HG03457 (cell line): ENCODE measurements at regions not wholly inside any gene's neighbourhood (a gene's known extent, or its start where the extent isn't known, plus 50 kb on each side); places are given as distances from the start of the nearest gene placed in this dataset.

Source experiments
- ATAC-seq: cut with Tn5 transposase; IDR thresholded peaks from one replicate; pipeline ENCODE4 v1.9.1; 2021; ENCODE audit warnings: moderate number of reproducible peaks; ENCODE audit not compliant: unreplicated experiment

DNA sequence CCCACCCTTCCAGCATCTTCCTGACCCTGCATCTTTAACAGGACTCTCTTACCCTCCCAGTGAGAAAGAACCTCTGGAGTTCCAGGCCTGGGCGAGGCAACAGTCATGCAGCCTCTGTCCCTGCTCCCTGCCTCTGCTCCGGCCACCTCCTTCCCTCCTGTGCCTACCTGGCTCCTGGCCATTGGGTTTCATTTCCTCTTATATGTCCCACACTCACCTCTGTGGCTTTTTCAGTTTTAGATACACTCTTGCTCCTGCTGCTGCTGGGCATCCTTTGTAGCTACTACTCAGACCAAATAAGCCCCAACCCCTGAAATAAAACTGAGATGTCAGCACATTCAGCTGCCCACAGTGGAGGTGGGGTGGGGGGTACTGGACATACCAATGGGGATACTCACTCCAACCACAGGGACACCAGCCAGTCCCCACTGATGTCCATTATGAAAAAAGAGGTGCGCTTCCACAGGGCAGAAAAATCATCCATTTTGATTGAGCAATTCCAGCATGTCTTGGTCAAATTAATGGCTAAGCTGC lies 99.1 kb upstream of the NRXN3 start:
- ATAC-seq = no peak

DNA sequence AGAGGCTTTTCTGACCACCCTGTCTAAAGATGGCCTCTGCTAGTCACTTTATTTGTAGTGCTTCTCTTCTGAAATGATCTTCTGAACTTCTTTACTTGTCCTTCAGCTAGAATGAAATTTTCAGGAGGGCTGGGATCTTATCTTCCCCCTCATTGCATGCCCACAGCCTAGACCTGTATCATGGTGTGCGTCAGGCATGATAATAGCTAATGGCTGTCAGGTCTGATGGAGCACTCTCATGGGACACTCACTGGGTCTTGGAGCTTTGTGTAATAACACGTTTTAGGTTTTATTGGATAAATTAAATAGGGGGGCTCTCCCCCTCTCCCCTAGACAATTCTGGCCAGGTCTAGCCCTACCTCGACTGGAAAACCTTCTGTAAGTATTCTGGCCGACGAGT lies 97.1 kb upstream of the NRXN3 start:
- no peak for ATAC-seq

DNA sequence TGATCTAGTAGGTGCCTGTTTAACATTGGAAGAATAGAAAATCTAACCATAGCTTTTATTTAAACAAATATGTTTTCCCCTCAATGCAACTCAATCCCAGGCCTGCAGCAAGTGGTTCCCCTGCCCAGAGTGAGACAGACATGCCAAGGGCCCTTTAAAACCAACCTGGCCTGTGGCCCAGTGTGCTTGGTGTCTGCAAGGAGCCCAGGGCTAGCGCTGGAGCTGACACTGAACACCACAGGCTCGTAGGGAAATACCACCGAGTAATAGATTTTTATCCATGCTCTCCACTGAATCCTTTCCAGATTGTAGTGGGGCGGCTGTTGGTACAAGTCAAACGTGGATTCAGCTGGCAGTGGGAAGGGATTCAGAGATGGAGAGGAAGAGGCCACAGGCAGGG lies 95.6 kb upstream of the NRXN3 start:
- no peak for ATAC-seq

DNA sequence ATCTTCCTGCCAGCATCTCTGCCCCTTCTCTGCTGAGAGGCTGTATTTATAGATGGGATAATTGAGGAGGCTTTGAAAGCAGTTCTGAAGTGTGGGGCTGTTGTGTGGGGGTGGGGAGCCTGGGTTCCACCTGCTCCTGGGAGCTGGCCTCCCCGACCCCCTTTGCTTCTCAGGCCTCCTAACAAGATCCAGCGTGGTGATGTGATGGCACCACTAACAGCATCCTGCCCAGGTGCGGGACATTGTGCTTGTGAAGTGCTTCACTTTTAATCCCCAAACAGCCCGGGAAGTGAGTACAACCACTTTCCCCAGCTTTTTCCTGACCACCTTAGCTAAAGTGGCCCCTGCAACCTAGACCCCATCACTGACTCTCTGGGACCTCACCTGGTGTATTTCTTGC lies 95.1 kb upstream of the NRXN3 start:
- ATAC-seq = no peak

DNA sequence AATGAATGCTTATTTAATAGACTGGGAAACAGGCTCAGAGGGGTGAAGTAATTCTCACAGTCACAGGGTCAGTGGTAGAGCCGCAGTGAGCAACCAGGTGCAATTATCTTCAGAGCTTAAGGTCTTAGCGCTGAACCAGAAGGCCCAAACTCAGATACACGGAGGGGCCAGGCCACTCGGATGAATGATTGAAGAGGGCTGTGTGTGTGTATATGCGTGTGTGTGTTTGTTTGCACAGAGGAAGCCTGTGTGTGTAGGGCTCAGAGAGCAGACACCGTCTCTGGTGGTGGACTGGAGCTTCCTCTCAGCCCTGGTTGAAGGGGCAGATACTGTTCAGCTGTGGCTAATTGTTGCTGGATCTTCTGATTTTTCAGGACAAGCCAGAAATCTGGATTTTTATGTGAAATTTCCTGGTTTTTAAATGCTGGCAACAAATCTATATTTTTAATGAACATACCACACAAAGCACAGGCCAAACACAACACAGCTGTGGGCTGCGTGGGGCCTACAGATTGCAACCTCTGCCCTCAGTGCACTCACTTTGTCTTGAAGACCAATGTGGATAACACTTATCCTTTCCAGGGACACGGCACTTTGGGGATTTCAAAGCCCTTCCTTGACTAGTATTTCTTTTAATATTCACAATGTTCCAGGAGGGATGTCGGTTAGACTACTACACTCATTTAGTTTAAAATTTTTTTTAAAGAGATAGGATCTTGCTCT lies 94.5 kb upstream of the NRXN3 start:
- ATAC-seq = no peak

DNA sequence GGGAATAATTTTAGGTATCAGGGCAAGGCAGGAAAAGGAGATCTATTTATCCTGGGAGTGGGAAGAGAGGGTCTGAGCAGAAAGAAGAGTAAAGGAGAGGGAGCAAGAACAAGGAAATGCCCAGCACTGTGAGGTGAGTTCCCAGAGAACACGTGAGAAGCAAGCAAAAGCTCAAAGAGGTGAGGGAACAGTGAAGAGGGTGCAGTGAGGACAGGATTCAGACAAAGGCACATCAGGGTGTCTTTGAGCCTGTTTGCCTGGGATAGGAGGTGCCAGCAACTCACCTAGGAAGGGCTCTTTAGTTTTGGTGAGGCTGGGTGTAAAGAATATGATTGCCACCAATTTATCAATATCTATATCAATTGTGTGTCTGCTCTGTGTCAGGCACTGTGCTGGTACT lies 88.9 kb upstream of the NRXN3 start:
- no peak for ATAC-seq

DNA sequence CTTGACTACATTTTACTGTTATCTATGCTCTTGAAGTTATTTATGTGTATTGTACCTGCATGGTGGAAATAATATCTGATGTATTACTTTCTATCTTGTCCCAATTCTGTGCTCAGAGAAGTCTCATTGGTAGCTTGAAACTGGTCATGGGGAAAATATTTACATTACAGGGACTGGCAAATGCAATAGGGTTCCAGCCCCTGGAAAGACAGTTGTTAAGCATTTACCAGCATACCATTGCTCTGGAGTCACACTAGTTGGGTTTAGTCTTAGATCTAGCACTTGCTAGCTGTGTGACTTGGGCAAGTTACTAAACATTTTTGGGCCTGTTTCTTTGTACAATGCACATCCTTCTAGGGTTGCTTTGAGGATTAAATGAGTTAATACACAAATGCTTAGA lies 86.3 kb upstream of the NRXN3 start:
- no peak for ATAC-seq

DNA sequence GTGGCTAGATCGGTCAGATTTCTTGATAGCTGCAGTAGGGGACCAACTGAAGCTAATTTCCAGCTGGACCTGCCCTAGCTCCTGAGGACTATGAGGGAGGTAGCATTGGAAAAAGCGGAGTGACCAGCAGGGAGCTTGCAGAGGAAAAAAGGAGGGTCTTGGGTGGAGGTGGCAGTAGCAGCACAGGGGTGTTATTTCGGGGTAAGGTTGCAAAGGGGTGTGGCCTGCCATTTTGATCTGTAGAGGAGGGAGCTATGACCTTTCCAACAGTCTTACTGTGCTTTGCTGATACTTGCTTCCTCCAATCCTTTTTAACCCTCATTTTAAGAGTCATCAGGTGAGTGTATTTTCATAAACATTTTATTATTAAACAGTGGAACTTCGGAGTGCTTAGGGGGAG lies 83.8 kb upstream of the NRXN3 start:
- ATAC-seq = no peak

DNA sequence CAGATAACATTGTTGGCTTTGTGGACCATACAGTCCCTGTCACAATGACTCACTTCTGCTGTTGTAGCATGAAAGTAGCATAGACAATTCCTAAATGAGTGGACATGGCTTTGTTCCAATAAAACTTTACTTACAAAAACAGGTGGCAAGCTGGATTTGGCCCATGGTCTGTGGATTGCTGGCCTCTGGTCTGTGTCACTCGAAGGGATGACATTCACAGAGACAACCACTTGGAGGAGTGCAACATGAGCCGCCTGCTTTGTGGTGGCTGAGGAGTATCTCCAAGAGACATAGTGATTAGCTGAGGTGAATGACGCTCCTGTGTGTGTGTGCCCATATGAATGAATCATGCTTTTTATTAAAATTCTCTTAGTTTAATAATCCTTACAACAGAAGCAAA lies 81.3 kb upstream of the NRXN3 start:
- ATAC-seq = no peak

DNA sequence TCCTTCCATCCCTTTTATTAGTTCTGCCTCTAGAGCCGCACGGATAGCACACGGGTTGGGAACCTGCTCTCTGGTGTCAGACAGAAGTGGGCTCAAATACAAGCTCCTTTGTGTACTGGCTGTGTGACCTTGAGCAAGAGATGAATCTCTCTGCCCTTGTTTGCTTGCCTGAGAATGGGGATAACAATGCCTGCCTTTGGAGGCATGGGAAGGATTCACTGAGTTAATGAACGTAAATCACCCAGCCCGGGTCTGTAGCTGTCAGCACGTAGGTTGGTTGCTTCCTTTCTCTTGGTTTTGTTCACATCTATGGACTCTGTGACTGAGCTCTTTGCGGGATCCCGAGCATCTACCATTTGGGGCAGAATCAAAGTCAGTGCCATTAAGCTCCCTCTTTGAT lies 79.3 kb upstream of the NRXN3 start:
- no peak for ATAC-seq

DNA sequence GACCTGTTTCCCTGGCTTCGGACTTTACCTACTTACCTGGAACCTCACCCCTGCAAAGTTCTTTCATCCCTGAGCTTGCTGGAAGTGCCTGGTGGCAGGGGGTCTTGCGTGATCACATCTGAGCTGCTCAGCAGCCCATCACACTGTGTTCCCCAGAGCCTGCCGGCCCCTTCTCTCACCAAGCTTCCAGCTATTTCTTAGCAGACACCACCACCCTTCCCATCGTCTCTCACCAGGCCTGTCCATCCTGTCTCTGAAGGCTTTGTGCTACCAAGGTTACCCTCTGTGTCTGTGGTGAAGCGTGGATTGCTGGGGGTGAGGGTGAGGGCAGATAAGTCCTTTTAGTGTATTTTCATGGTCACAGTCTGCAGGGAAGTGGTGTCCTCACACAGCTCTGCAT lies 78.8 kb upstream of the NRXN3 start:
- no peak for ATAC-seq

DNA sequence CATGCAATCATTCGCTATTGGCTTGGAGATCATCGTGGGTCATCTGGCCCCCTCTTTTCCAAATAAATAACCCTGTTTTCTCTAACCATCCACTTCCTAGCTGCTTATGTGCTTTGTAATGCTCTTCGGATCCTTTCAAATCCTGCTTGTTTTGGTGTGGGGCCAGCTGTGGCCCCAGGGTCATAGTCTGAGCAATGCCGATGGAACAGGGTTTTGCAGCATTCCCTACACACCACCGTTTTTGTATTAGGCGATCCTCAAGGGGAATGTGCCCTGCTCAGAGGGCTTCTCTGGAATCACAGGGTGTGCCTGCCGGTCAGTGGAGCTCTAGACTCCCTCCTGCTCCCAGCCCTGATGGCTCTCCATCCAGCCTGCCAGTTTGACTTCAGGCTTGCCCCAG lies 78.1 kb upstream of the NRXN3 start:
- no peak for ATAC-seq

DNA sequence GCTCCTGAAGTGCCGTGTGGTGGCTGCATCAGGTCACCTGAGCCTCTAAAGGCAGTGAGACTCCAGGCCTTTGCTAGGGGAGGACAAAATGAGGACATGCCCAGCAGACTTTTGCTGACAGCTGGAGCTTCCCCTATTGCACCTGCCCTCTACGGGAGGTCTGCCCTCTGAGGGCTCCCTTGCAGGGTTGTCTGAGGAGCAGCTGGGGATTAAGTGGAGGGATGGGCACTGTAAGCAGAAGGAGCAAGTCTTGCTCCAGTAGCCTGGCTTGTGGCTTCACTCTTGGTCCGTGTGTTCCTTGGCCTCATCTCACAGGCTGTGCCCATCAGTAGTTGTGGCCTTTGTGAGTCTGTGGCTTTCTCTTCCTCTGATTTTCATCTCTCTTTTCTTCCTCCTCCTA lies 66.9 kb upstream of the NRXN3 start:
- no peak for ATAC-seq

DNA sequence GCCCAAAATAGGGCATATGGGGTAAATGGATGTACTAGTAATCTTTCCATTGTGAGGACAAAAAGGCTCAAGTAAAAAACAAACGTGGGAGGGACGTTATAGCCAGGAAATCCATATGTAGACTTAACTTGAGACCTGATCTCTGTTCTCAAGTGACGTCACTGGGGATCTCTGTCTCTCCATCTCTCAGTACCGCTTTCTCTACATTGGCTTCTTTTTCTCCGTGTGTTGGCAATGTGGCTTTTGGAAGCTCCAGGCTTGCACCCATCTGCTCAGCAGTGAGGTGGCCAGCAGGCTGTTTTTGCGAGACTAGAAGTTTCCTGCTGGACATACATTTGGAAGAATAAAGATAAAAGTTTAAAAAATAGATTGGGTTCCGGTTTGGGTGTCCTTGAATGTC lies 66.0 kb upstream of the NRXN3 start:
- no peak for ATAC-seq

DNA sequence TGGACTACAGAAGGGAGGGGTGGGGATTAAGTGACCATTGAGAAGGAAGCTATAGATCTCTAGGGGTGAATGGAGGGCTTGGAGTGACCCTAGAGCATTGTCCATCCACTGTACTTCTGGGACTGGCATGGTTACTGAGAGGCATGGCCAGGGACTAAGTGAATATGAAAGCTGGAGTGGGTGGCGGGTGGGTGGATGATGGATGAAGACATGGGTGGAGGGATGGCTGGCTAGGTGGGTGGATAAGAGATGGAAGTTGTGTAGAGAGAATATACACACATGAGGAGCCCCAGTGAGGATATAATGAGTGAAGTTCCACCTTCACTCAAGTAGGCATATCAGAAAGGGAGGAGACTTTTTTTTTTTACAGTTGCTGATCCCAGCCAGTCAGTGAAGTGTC lies 65.5 kb upstream of the NRXN3 start:
- no peak for ATAC-seq

DNA sequence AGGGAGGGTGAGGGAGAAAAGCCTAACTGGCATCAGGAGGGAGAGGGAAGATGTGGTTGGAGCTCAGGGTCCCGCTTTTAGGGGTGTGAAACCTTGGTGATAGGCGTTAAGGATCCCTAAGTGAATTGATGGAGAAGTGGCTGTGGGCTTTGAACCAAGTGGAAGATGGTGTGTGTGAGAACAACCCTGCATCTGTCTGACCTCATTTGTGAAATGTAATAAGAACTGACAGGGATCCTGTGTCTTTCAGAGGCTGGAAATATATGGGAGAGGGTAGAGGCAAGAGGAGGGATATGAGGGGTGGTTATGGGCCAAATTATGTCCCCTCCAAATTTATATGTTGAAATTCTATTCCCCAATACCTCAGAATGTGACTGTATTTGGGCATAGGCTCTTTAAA lies 63.8 kb upstream of the NRXN3 start:
- ATAC-seq = no peak

DNA sequence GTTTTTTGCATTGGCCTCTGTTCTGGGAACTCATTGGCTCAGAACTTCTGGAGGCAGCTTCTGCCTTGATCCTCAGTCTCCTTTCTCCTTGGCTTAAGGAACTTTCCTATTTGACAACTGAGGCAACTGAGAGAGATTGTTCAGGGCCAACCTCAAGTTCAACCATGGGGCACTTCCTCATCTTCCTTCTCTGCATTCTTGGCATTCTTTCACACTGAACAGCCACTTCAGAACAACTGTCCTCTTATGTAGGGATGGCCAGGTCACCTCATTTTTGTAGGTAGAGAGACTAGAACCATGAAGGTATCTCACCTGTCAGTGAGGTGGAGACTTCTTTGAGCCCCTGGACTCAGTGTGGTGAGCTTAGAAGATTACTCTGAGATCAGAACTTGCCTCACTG lies 63.0 kb upstream of the NRXN3 start:
- ATAC-seq = no peak

DNA sequence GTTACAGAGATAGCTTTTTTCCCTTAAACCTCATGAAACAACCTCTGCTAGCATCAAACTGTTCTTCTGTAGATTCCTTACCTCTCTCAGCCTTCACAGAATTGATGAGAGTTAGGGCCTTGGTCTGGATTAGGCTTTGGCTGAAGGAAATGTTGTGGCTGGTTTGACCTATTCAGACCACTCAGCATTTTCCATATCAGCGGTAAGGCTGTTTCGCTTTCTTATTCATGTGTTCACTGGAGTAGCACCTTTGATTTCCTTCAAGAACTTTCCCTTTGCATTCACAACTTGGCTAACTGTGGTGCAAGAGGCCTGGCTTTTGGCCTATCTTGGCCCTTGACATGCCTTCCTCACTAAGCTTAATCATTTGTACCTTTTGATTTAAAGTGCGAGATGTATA lies 50.7 kb upstream of the NRXN3 start:
- no peak for ATAC-seq
